ENCODE measurements at regions not wholly inside any gene's neighbourhood (a gene's known extent, or its start where the extent isn't known, plus 50 kb on each side); places are given as distances from the start of the nearest gene placed in this dataset.

DNA sequence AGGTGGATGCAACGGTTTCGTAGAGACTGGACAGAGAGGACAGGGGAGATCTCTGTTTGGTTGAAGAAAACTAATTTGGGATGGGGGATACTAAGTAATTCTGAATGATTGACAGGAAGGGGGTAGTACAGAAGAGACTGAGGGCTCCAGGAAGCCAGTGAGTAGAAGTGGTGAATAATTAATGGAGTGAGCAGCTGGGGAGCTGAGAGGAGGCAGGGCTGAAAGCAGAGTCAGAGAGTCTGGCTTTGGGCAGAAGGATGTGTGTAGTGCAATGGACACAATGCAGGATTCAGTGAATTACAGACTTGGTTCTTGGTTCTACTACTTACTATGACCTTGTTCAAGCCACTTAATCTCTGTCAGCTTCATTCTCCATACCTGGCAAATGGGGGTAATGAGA, 161.7 kb downstream of the RBMX2 start:
- no peaks in the 10 kb centered on the region for H3K9me3 ChIP-seq (ENCODE audit: insufficient read depth in 2 of 2, low read depth in 1 of 2, low read length in 1 of 2)
- no peak overlapping the region for H4K8ac ChIP-seq (ENCODE audit: extremely low read depth, insufficient read depth, low read length)
- no peak for FAIRE-seq
- H2BK120ac ChIP-seq (replicated peaks; ENCODE audit: low read depth, low read length): no peak overlapping the region
- no peak overlapping the region for H4K5ac ChIP-seq (ENCODE audit: insufficient read length, low read depth, low read length)
- no peak overlapping the region for H2BK20ac ChIP-seq (ENCODE audit: low read length)
- no peak overlapping the region for H2BK15ac ChIP-seq (ENCODE audit: low read length)
- H3K79me2 ChIP-seq (ENCODE audit: control insufficient read depth in 1 of 2, insufficient read depth in 2 of 2, low read length in 2 of 2): no peaks in the 10 kb centered on the region
- H3K79me1 ChIP-seq (ENCODE audit: low read depth, low read length): no peaks in the 10 kb centered on the region; the same call in 1 of the 2 replicates
- ChIA-PET POLR2A (ENCODE audit: partially characterized antibody) (no interaction called here), CTCF (ENCODE audit: partially characterized antibody) (interaction anchor here (0.8 to 0.9 kb wide), 2 partner anchors 20 to 352 kb away, joined by 3 to 4 read pairs; no protein-coding TSS in a partner anchor)
- H3K27ac ChIP-seq (ENCODE audit: low read depth, low read length): no peak overlapping the region
- no peaks in the 10 kb centered on the region for H4K20me1 ChIP-seq (replicated peaks in 1 of 2; ENCODE audit: control insufficient read depth in 1 of 2, insufficient read depth in 2 of 2, low read length in 2 of 2)
- no peak overlapping the region for H3K4ac ChIP-seq (replicated peaks; ENCODE audit: insufficient read length, low read depth, low read length)
- no peak overlapping the region for H3K4me2 ChIP-seq (ENCODE audit: insufficient read depth in 1 of 2, low read depth in 2 of 2, low read length in 2 of 2)
- no peak overlapping the region for H2AK5ac ChIP-seq (ENCODE audit: low read depth, low read length)
- no peak overlapping the region for H3K4me3 ChIP-seq (ENCODE audit: extremely low read depth in 1 of 4, insufficient read depth in 2 of 4, low read depth in 3 of 4, low read length in 4 of 4)
- no peak overlapping the region for H2BK12ac ChIP-seq (ENCODE audit: low read depth, low read length)
- no peak overlapping the region for H3K23ac ChIP-seq (ENCODE audit: insufficient read length)
- 75% methylated on average over 2 of the region's 2 CpGs; no CpG with 5 or more reads in 1 of the 2 experiments for WGBS, 2 experiments (ENCODE audit: extremely low coverage in 1 of 2, insufficient coverage in 1 of 2, insufficient read length in 1 of 2, insufficient replicate concordance in 2 of 2, low coverage in 1 of 2, low lambda C conversion rate in 2 of 2, missing lambda C conversion rate in 1 of 2)
- H4K91ac ChIP-seq (replicated peaks; ENCODE audit: insufficient read length, low read length): no peak overlapping the region
- H3K56ac ChIP-seq (replicated peaks; ENCODE audit: insufficient read length, low read depth, low read length): no peak overlapping the region
- H3K27me3 ChIP-seq (replicated peaks in 1 of 4; ENCODE audit: control insufficient read depth in 3 of 4, extremely low read depth in 1 of 4, insufficient read depth in 3 of 4, low read length in 3 of 4): no peaks in the 10 kb centered on the region
- no peaks in the 10 kb centered on the region for H3K36me3 ChIP-seq (ENCODE audit: control insufficient read depth in 2 of 4, insufficient read depth in 4 of 4, low read length in 3 of 4)
- H3K9ac ChIP-seq (replicated peaks in 1 of 4; ENCODE audit: extremely low read depth in 1 of 4, low read depth in 3 of 4, low read length in 3 of 4): no peak overlapping the region
- no peak overlapping the region for H3K14ac ChIP-seq (ENCODE audit: insufficient read length)
- no peak for DNase-seq (ENCODE audit: low read depth in 1 of 2, low spot score in 2 of 2)
- H3K18ac ChIP-seq (ENCODE audit: extremely low read depth, low read length): no peak overlapping the region
- no peaks in the 10 kb centered on the region for H3K4me1 ChIP-seq (replicated peaks in 1 of 4; ENCODE audit: control insufficient read depth in 3 of 4, insufficient read depth in 4 of 4, low read length in 3 of 4)
- TF ChIP-seq HDAC2 (IDR thresholded peaks at IDR 0.05; ENCODE audit: borderline replicate concordance in 1 of 2, low read depth in 2 of 2, low read length in 2 of 2) (no peak), HDAC6 (IDR thresholded peaks at IDR 0.05; ENCODE audit: low read depth, low read length) (no peak), CBX8 (IDR thresholded peaks at IDR 0.05; ENCODE audit: borderline replicate concordance, low read depth, low read length) (no peak), CREB1 (IDR thresholded peaks at IDR 0.05) (no peak), SP2 (IDR thresholded peaks at IDR 0.05; ENCODE audit: low read length) (no peak), ATF2 (IDR thresholded peaks at IDR 0.05; ENCODE audit: low read length) (no peak), NANOG (IDR thresholded peaks at IDR 0.05; ENCODE audit: insufficient read depth, low read depth, low read length, poor library complexity, severe bottlenecking) (no peak)
- no peak overlapping the region for H2AFZ ChIP-seq (ENCODE audit: low read length)
- no peaks in the 10 kb centered on the region for H3K23me2 ChIP-seq (ENCODE audit: low read depth, low read length)
- H2BK5ac ChIP-seq (ENCODE audit: low read depth, low read length): no peak overlapping the region
